ENCODE measurements at regions not wholly inside any gene's neighbourhood (a gene's known extent, or its start where the extent isn't known, plus 50 kb on each side); places are given as distances from the start of the nearest gene placed in this dataset.

GRCh38 chr6:115680621-115681020 lies 380.1 kb downstream of the FRK start:
- TF ChIP-seq SIN3A (conservative IDR thresholded peaks at IDR 0.05 in 1 of 2, IDR thresholded peaks at IDR 0.05 in 1 of 2; ENCODE audit: low read depth in 1 of 2, low read length in 2 of 2), result no peak
- TF ChIP-seq POLR2A (IDR thresholded peaks at IDR 0.05; ENCODE audit: control extremely low read depth in 1 of 2, low read depth in 2 of 2, low read length in 2 of 2), result no peak
- no peak for TF ChIP-seq CTCF (IDR thresholded peaks at IDR 0.05; ENCODE audit: control extremely low read depth in 1 of 3, insufficient read depth in 1 of 3, low read depth in 1 of 3, low read length in 3 of 3)
- no peak for TF ChIP-seq TEAD4 (IDR thresholded peaks at IDR 0.05; ENCODE audit: low read depth, low read length)
- TF ChIP-seq POLR2AphosphoS5 (IDR thresholded peaks at IDR 0.05; ENCODE audit: low read depth, low read length), result no peak
- no peak for TF ChIP-seq NRF1 (IDR thresholded peaks at IDR 0.05; ENCODE audit: low read depth, low read length)
- TF ChIP-seq SIRT6 (IDR thresholded peaks at IDR 0.05; ENCODE audit: low read length), result no peak
- no peak for TF ChIP-seq PHF8 (conservative IDR thresholded peaks at IDR 0.05; ENCODE audit: low read depth, low read length)
- no peak for TF ChIP-seq TAF1 (IDR thresholded peaks at IDR 0.05; ENCODE audit: low read depth, low read length)
- no peak for TF ChIP-seq SP1 (IDR thresholded peaks at IDR 0.05; ENCODE audit: low read depth, low read length)
